Mesodermal cell (in vitro differentiated cells): ENCODE measurements at regions not wholly inside any gene's neighbourhood (a gene's known extent, or its start where the extent isn't known, plus 50 kb on each side); places are given as distances from the start of the nearest gene placed in this dataset.
"Not testable (repeated sequence)": the region's sequence is repeated elsewhere in the genome, so short reads cannot be mapped to it uniquely, and the experiment has no call there.

Experiments
- H3K27ac ChIP-seq: 2 replicates; pipeline ENCODE4 v1.7.0; 2013; ENCODE audit warnings: mild to moderate bottlenecking, low read depth, low read length, moderate library complexity; ENCODE audit not compliant: severe bottlenecking
- H3K36me3 ChIP-seq: 2 replicates; pipeline ENCODE4 v1.7.1; 2013; ENCODE audit warnings: mild to moderate bottlenecking, low read length, moderate library complexity; ENCODE audit not compliant: control insufficient read depth, insufficient read depth
- H3K4me1 ChIP-seq: one replicate; pipeline ENCODE4 v1.7.1; 2013; ENCODE audit warnings: mild to moderate bottlenecking, low read length; ENCODE audit not compliant: insufficient read depth, control insufficient read depth, poor library complexity, severe bottlenecking
- H3K4me3 ChIP-seq: 2 replicates; pipeline ENCODE4 v1.7.0; 2013; ENCODE audit warnings: low read length, control low read depth, mild to moderate bottlenecking; ENCODE audit not compliant: insufficient read depth, poor library complexity, severe bottlenecking; ENCODE audit errors: extremely low read depth
- H3K9me3 ChIP-seq: 2 replicates; pipeline ENCODE4 v1.7.1; 2013; ENCODE audit warnings: mild to moderate bottlenecking, low read length, moderate library complexity; ENCODE audit not compliant: control insufficient read depth
- WGBS, 2 experiments: methylation state at CpG; one replicate each; pipeline ENCODE4 v1.1.5; 2013; ENCODE audit warnings: missing lambda C conversion rate in 2 of 2; ENCODE audit not compliant: insufficient coverage in 2 of 2; 5-methylcytosine and 5-hydroxymethylcytosine counted together

DNA sequence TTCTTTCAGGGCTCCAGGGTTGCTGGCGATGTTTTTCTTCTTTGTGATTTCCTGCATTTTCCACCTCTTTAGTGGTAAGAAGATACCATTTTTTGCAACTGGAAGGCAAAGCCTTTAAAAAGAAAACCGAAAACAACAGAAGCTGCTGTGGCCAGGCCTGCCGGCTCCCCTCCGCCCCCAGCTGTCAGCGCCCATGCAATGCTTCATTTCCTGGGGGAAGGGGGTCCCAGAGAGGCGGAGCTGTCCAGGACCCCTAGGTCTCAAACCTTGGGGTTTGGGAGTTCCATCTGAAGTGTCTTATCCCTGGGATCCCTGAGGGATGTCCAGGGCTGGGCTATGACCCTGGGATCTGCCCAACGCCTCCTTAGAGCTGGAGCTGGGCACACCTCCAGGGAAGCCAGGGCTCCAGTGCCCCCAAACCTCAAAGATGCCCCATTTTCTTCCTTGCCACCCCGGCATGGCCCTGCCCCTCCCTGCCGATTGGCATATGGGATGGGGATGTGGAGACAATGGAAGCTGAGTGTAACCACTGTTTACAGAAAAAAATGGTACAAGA is 257.2 kb upstream of the MVB12B start:
- no peaks in the 10 kb centered on the region for H3K4me1 ChIP-seq
- H3K36me3 ChIP-seq: no peaks in the 10 kb centered on the region
- H3K4me3 ChIP-seq: no peak overlapping the region
- 79 to 81% methylated on average over 6 to 7 of the region's 9 CpGs for WGBS, 2 experiments
- H3K27ac ChIP-seq: no peak overlapping the region
- no peaks in the 10 kb centered on the region for H3K9me3 ChIP-seq

DNA sequence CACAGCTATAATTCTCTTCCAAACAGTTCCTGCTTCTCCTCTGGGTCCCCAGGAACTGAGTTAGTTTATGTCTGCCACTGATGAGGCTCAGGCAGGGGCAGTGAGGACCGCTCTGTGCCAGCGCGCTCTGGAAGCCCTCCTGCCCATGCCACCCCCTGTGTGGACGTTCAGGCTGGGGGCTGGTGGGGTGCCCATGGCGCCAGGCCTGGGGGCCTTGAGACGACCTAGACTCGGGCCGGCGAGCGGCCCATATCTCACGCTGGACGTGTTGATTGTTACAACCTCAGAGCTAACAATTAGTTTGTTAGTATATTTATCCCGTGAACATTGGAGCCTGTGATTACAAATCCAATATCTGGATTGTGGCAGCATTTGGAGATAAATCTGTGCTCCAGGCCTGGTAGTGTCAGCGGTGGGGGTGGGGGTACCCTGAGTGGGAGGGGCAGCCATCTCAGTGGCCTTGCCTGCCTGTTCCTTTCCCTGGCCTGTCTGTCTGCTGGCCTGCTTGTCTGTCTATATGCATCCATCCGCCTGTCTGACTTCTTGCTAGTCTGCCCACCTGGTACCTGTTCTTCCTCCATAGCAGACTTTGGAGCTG is 256.5 kb upstream of the MVB12B start:
- Histone ChIP-seq H3K4me1 (no peaks in the 10 kb centered on the region), H3K9me3 (no peaks in the 10 kb centered on the region), H3K4me3 (no peak overlapping the region), H3K36me3 (no peaks in the 10 kb centered on the region), H3K27ac (no peak overlapping the region)
- 85 to 93% methylated on average over 14 to 15 of the region's 15 CpGs for WGBS, 2 experiments

DNA sequence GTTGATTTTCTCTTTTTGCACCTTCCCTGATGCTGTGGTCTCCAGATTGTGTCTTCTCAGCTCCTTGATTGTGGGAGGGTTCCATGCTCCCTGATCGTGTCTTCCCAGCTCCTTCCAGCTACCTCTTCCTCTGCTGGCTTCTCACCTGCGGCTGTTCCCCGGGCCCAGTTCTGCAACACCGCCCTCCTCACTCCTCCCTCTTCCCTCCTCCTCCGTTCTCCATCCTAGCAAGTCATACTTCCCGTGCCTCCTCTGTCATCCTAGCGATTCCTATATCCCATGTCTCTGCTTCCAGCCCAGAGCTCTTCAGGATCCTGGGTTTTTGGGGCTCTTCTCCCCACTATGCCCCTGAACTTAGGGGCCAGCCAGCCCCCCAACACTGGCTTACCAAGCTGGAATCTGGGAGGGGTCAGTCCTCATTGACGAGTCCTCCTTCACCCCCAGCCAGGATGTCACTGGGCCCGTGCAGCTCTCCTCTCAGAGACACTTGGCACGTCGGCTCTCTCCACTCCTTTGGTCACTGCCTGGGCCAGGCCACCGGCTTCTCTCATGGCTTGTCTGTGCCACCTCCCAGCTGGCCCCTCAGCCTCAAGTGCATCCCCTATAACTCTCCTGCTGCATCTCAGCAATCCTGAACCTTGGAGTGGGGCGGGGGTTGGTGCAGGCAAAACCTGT is 255.4 kb upstream of the MVB12B start:
- H3K4me1 ChIP-seq: no peaks in the 10 kb centered on the region
- H3K27ac ChIP-seq: no peak overlapping the region
- no peak overlapping the region for H3K4me3 ChIP-seq
- no peaks in the 10 kb centered on the region for H3K9me3 ChIP-seq
- WGBS, 2 experiments: 87 to 90% methylated on average over 8 to 13 of the region's 13 CpGs
- no peaks in the 10 kb centered on the region for H3K36me3 ChIP-seq

DNA sequence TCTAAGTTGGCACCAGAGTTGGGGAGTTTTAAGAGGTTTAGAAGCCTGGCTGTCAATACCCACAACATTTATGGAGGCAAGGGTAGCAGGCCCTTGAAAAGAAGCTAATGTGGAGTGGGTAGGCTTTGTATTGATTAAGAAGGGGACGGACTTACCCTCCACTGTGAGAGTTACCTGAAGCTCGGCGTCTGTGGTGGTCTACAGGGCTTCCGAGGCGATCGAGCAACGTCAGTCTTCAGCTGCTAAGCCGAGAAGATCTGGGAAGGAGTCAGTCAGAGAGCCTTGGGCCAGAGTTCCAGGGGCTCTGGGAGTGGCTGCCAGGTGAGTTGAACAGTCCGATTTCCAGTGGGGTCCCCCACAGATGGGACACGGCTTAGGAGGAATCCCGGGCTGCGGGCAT is 249.0 kb upstream of the MVB12B start:
- H3K4me3 ChIP-seq, H3K9me3 ChIP-seq, H3K27ac ChIP-seq, H3K36me3 ChIP-seq, H3K4me1 ChIP-seq: not testable (repeated sequence)
- 100% methylated on average over 2 of the region's 12 CpGs; no CpG with 5 or more reads in 1 of the 2 experiments for WGBS, 2 experiments

DNA sequence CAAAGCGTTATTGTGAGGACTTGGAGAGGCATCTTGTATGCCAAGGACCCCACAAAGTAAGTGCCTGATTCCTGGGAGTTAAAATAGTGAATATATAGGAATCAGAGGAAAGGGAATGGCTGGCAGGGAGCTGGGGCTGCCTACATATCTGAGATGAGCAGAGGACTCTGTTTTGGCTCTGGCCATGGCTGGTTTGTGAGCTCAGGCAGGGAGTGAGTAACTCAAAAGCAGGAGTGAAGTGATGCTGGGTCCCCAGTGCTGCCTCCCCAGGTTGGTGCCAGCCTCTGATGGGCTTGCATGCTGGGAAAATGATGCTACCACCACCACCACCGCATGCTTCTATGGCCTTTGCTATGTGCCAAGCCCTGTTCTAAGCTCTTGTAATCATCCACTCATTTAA is 246.0 kb upstream of the MVB12B start:
- Histone ChIP-seq H3K4me3 (no peak overlapping the region), H3K4me1 (no peaks in the 10 kb centered on the region), H3K36me3 (no peaks in the 10 kb centered on the region), H3K9me3 (no peaks in the 10 kb centered on the region), H3K27ac (no peak overlapping the region)
- 38 to 40% methylated on average over 1 of the region's 2 CpGs for WGBS, 2 experiments

DNA sequence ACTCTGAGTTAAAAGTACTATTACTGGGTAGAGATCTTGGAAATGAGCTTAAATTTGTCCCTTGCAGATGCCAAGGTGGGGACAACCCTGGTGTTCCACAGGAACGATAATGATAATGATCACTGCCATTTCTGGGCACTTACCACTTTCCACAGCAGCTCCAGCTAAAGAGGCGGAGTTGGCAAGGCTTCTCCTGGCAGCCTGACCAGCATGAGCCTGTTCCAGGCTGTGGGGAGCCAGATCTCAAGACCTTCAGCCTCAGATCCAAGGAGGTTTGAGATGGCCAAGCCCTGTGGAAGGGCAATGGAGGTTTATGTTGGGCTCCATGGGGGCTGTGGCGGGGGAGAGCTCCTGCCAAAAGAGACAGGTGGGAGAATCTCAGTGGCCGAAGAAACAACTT is 244.9 kb upstream of the MVB12B start:
- no peak overlapping the region for H3K27ac ChIP-seq
- WGBS, 2 experiments: 56 to 76% methylated on average over 3 of the region's 4 CpGs
- H3K36me3 ChIP-seq: no peaks in the 10 kb centered on the region
- H3K4me3 ChIP-seq: no peak overlapping the region
- no peaks in the 10 kb centered on the region for H3K4me1 ChIP-seq
- H3K9me3 ChIP-seq: no peaks in the 10 kb centered on the region

DNA sequence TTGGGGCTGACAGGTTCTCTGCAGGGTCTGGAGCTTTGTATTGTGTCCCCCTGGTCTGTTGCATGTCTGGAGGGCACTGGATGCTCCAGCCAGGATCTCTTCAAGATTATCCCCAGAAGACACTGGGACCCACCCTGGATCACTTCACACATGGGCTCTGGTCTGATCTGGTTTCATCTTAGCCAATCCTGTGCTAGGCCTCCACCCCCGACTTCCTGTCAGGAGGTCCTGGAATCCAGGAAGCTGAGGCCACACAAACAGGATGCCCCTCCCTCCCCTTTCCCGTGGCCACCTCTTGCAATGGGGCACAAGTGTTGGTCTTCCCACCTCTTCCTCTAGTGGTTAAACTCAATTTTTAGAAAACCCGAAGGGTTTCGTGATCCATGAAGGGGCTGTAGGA is 242.6 kb upstream of the MVB12B start:
- WGBS, 2 experiments: 56 to 85% methylated on average over 1 to 4 of the region's 4 CpGs
- no peak overlapping the region for H3K27ac ChIP-seq
- H3K4me3 ChIP-seq: no peak overlapping the region
- no peaks in the 10 kb centered on the region for H3K9me3 ChIP-seq
- no peaks in the 10 kb centered on the region for H3K36me3 ChIP-seq
- H3K4me1 ChIP-seq: no peaks in the 10 kb centered on the region

DNA sequence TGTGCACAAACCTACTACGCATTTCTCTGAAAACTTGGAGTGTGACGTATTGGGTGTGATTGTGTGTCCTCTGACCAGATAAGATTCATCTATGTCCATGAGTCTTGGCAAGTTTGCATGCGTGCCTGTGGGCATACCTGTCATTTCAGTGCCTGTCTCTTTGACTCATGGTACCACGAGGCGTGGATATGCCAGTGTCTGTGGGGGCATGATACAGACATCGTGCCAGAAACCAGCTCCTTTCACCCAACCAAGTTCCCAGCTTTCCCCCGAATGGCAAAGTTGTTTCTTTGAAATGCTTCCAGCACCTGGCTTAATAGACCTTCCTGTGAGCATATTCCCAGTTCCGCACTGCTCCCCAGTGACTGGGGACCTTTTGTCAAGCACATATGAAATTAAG is 241.9 kb upstream of the MVB12B start:
- Histone ChIP-seq H3K9me3 (no peaks in the 10 kb centered on the region), H3K36me3 (no peaks in the 10 kb centered on the region), H3K4me1 (no peaks in the 10 kb centered on the region), H3K27ac (no peak overlapping the region), H3K4me3 (no peak overlapping the region)
- 79 to 80% methylated on average over 3 to 6 of the region's 8 CpGs for WGBS, 2 experiments

DNA sequence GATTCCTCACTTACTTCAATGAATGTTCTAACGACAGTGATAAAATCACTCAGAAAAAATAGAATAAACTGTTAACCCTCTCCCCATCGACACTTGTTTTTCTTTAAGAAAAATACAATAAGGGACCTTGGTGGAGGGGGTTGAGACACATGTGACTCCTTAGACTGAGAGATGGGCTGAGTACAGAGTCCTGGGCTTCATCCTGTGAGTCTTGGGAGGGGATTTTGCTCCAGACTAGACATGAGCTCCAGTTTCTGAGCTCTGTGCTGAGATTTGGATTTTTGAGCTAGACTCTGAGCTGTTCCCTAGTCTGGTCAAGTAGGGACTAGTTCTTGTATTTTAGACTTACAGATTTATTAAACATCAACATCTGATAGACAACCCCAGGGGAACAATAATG is 241.5 kb upstream of the MVB12B start:
- Histone ChIP-seq H3K36me3 (no peaks in the 10 kb centered on the region), H3K4me1 (no peaks in the 10 kb centered on the region), H3K4me3 (no peak overlapping the region), H3K27ac (no peak overlapping the region), H3K9me3 (no peaks in the 10 kb centered on the region)
- 100% methylated on average over 2 of the region's 2 CpGs; no CpG with 5 or more reads in 1 of the 2 experiments for WGBS, 2 experiments

DNA sequence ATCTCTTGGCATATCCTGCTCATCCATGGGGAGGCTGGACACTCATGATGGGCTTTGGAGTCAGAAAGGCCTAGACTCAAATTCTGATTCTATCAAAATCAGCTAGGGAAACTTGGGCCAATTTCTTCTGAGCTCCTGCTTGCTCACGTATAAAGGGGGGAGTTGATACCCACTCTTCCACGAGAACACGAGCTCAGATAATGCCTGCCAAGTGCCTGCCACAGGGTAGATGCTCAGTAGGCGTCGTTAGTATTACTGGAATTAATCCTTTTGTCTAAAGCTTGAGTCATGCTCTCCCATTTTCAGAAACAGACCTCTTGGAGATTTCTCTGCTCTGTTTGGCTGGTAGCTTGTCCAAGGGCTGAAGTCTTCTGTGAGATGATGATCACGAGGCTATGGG is 238.3 kb upstream of the MVB12B start:
- 70 to 100% methylated on average over 2 to 6 of the region's 6 CpGs for WGBS, 2 experiments
- H3K27ac ChIP-seq: no peak overlapping the region
- H3K36me3 ChIP-seq: no peaks in the 10 kb centered on the region
- no peak overlapping the region for H3K4me3 ChIP-seq
- H3K4me1 ChIP-seq: no peaks in the 10 kb centered on the region
- H3K9me3 ChIP-seq: no peaks in the 10 kb centered on the region

DNA sequence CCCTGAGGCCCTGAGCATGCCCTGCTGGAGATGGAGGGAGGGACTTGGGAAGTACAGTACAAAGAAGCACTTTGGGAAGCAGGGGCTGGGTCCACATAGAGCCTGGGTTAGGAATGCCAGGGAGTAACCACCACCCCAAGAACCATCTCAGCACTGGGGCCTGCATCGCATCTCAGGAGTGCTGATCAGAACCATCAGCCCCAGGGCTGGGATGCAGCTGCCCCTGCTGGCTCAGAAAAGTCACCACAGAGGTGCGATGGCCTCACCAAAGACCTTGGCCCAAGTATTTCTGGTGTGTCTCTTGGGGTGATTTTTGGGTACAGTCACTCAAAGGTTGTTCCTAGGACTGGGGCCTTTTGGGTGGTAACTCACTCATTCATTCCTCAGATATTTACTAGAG is 236.8 kb upstream of the MVB12B start:
- H3K4me3 ChIP-seq: no peak overlapping the region
- H3K9me3 ChIP-seq: no peaks in the 10 kb centered on the region
- no peaks in the 10 kb centered on the region for H3K4me1 ChIP-seq
- no peak overlapping the region for H3K27ac ChIP-seq
- H3K36me3 ChIP-seq: no peaks in the 10 kb centered on the region
- WGBS, 2 experiments: 100% methylated on average over 1 of the region's 2 CpGs
